Right ventricle myocardium superior (tissue), 1 donor: ENCODE measurements at regions not wholly inside any gene's neighbourhood (a gene's known extent, or its start where the extent isn't known, plus 50 kb on each side); places are given as distances from the start of the nearest gene placed in this dataset.
A peak's percentile ranks its signal among the peaks of the same experiment; 100 is the strongest.
"Not testable (repeated sequence)": the region's sequence is repeated elsewhere in the genome, so short reads cannot be mapped to it uniquely, and the experiment has no call there.

Experiments used
- ATAC-seq: fragments of 200-7000 bp; cut with Tn5 transposase; one replicate; pipeline ENCODE4 v1.9.1; 2020; ENCODE audit warnings: mild to moderate bottlenecking; ENCODE audit not compliant: poor library complexity
- DNase-seq: peaks from one replicate; pipeline ENCODE4 v3.0.0-alpha.2; 2020
- intact Hi-C: fragments of 100-400 bp; cut with DNase I; formaldehyde crosslinking; loops from one replicate; pipeline ENCODE4 v1.11.2; 2022
- donor health status: DM: no; HTN: yes; CAD: no; lungs with severe emphysema.

DNA sequence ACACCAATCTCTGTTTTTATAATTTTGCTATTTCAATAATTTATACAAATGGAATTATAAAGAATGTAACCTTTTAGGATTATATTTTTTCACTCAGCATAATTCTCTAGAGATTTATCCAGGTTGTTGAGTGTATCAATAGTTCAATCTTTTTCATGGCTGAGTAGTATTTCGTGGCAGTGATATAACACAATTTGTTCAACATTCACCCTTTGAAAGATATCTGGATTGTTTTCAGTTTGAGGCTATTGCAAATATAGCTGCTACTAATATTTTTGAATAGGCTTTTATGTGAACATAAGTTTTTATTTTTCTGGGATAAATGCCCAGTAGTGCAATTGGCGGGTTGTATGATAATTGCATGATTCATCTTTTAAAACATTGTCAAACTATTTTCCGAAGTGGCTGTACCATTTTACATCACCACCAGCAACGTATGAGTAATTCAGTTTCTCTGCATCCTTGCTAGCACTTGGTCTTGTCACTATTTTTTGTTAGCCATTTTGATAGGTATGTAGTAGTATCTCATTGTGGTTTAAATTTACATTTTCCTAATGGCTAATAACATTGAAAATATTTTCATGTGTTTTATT lies 55.6 kb upstream of the ABCD3 start:
- no peak for ATAC-seq
- intact Hi-C loops: no loop called here
- no peak for DNase-seq

- DNase-seq (no peak), ATAC-seq (peak; percentile 85)
- intact Hi-C loops: no loop called here
These were observed 59.3 kb upstream of the ABCD3 start for GRCh38 chr1:94358630-94359599.

DNA sequence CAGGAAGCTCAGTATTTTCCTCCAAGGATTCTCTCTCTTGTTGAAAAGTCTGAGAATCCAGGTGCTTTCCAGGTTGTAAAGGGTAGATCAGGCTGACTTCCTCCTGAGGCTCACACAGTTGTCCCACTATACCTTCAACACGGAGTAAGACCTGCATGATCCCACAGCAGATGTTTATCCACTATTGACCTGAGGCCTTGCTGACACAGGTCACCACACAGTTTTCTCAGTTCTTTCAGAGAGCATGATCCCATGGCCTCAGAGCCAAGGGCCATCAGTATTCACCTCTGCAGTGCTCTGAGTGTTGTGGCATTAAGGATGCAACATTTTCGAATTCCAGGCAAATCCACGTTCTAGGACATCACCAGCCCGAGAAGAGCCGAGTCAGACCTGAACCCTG lies 60.5 kb upstream of the ABCD3 start:
- intact Hi-C loops: no loop called here
- ATAC-seq: no peak
- no peak for DNase-seq

GRCh38 chr1:94355485-94355980 lies 62.7 kb upstream of the ABCD3 start:
- ATAC-seq (no peak), DNase-seq (no peak)
- intact Hi-C loops: no loop called here

- DNase-seq: no peak
- ATAC-seq: no peak
- intact Hi-C loops: no loop called here
These were observed 66.7 kb upstream of the ABCD3 start for GRCh38 chr1:94351481-94351880.

GRCh38 chr1:94350350-94350924 lies 67.8 kb upstream of the ABCD3 start:
- DNase-seq (no peak), ATAC-seq (peak; percentile 79)
- intact Hi-C loops: no loop called here

GRCh38 chr1:94349853-94350252 lies 68.3 kb upstream of the ABCD3 start:
- DNase-seq (no peak), ATAC-seq (peak; percentile 53)
- intact Hi-C loops: loop anchor here (10.0 kb wide), 1 partner anchor 115 kb away; no protein-coding TSS in a partner anchor

DNA sequence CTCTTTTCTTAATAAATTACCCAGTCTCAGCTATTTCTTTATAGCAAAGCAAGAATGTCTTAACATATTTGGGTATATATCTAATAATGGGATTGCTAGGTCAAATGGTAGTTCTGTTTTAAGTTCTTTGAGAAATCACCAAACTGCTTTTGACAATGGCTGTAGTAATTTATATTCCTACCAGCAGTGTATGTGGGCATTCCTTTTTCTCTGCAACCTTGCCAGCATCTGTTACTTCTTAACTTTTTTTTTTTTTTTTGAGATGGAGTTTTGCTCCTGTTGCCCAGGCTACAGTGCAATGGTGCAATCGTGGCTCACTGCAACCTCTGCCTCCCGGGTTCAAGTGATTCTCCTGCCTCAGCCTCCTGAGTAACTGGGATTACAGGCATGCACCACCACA lies 69.8 kb upstream of the ABCD3 start:
- ATAC-seq, DNase-seq: not testable (repeated sequence)
- intact Hi-C loops: loop anchor here (10.0 kb wide), 1 partner anchor 116 kb away; no protein-coding TSS in a partner anchor

DNA sequence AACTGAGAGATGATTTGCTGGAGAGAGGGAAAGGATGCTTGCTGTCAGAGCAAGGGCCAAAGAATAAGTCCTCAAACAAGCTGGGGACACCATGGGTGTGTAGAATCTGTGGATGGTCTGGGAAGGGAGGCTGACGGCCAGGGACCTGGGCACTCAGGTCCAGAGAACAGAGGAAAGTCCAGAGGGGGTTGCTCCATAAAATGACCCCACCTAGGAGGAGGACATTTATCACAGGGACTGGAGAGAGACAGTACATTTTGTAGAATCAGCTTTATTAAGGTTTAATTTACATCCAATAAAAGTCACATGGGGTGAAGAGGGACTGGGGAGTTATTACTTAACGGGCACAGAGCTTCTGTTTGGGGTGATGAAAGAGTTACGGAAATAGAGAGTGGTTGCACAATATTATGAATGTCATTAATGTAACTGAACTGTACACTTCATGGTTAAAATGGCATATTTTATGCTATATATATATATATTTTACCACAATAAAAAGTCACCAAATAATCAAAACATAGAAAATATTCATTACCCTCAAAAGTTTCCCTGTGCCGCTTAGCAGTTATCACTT lies 73.0 kb upstream of the ABCD3 start:
- DNase-seq: no peak

GRCh38 chr1:94342416-94342815 lies 75.8 kb upstream of the ABCD3 start:
- no peak for DNase-seq
- ATAC-seq: no peak
- intact Hi-C loops: loop anchor here (10.0 kb wide), 1 partner anchor 122 kb away; no protein-coding TSS in a partner anchor

More for the DNA sequence above, 73.0 kb upstream of the ABCD3 start:
- ATAC-seq: no peak
- intact Hi-C loops: loop anchor here (10.0 kb wide), 1 partner anchor 120 kb away; no protein-coding TSS in a partner anchor

- intact Hi-C loops: no loop called here
- no peak for ATAC-seq
- no peak for DNase-seq
These were observed 78.8 kb upstream of the ABCD3 start for GRCh38 chr1:94339206-94339927.

GRCh38 chr1:94336991-94337390 lies 81.2 kb upstream of the ABCD3 start:
- intact Hi-C loops: loop anchor here (2.0 kb wide), 1 partner anchor 314 kb away; no protein-coding TSS in a partner anchor
- no peak for DNase-seq
- no peak for ATAC-seq

DNA sequence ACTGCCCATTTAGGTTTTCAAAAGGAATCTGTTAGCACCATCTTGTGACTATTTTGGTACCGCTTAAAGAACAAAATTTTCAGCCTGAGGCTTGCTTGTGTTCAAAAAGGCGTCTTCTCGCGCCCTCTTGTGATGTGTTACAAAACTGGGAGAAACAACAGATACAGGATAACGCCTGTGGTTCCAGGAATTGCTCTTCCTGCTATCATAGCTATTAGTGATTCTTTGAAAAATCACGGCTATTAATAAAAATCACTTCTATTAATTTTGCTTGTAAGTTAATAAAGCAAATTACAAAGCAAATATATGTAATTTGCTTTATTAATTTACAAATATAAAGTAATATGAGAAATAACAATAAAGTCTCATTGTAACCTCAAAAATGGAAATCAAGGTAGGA lies 82.2 kb upstream of the ABCD3 start:
- ATAC-seq (peak; percentile 95), DNase-seq (peak; percentile 48)
- intact Hi-C loops: loop anchor here (2.0 kb wide), 2 partner anchors 271 to 313 kb away; no protein-coding TSS in a partner anchor

GRCh38 chr1:94335447-94335846 lies 82.7 kb upstream of the ABCD3 start:
- DNase-seq (no peak), ATAC-seq (no peak)
- intact Hi-C loops: loop anchor here (2.0 kb wide), 1 partner anchor 271 kb away; no protein-coding TSS in a partner anchor

GRCh38 chr1:94334764-94335163 lies 83.4 kb upstream of the ABCD3 start:
- no peak for ATAC-seq
- DNase-seq: no peak
- intact Hi-C loops: loop anchor here (2.0 kb wide), 1 partner anchor 270 kb away; no protein-coding TSS in a partner anchor

DNA sequence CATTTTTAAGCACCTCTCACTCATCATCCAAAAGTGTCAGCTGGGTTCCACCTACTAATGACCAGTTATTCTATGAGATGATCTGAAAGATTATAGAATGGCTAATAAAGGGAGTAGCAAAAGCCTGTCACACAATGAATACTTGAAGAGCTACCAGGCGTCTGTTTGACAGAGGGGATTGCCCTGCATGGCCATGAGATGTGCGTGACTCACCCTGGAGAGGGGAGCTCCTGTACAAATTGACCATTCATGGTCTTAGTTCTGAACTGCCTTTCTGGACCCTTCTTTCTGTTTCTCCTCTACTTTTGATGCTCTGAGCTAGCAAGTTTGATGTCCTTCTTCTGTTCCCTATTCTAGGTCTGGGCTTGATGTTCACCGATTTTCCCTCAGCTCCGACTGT lies 85.2 kb upstream of the ABCD3 start:
- no peak for ATAC-seq
- intact Hi-C loops: no loop called here
- no peak for DNase-seq

DNA sequence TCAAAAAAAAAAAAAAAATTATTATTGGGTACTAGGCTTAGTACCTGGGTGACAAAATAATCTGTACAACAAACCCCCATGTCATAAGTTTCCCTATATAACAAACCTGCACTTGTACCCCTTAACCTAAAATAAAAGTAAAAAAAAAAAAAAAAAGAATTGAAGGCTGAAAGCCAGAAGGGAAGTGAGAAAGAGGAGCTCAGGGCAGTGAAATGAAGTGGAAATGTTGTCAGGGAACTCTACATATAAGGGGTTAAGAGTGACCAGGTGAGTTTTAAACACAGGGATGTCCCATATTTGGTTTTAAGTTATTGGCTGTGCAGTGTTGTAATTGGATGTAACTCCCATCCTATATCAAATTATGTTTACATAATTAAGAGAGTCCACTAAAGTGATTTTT lies 85.7 kb upstream of the ABCD3 start:
- intact Hi-C loops: no loop called here
- DNase-seq (no peak), ATAC-seq (no peak)

- ATAC-seq (peak; percentile 55), DNase-seq (no peak)
- intact Hi-C loops: loop anchor here (2.0 to 5.0 kb wide), 2 partner anchors 83 to 267 kb away; no protein-coding TSS in a partner anchor
These were observed 88.2 kb upstream of the ABCD3 start for GRCh38 chr1:94329986-94330385.
